Hepatocyte (in vitro differentiated cells): ENCODE measurements at regions not wholly inside any gene's neighbourhood (a gene's known extent, or its start where the extent isn't known, plus 50 kb on each side); places are given as distances from the start of the nearest gene placed in this dataset.

Source experiments
- EZH2 ChIP-seq: fragments of 200-600 bp; sonication (generic); IDR thresholded peaks from 2 replicates; pipeline ENCODE4 v1.6.1; 2016; ENCODE audit warnings: antibody characterized with exemption, mild to moderate bottlenecking, borderline replicate concordance
- EZH2phosphoT487 ChIP-seq: fragments of 200-600 bp; sonication (generic); IDR thresholded peaks from one replicate; pipeline ENCODE4 v1.6.1; 2018; ENCODE audit warnings: antibody characterized with exemption, mild to moderate bottlenecking, low read depth, moderate library complexity; ENCODE audit not compliant: unreplicated experiment, severe bottlenecking
- TF ChIP-seq, protein P1 (sequence below): fragments of 200-600 bp; sonication (generic); IDR thresholded peaks from 2 replicates; pipeline ENCODE4 v1.5.1; 2016; ENCODE audit warnings: antibody characterized with exemption, mild to moderate bottlenecking; ENCODE audit not compliant: poor library complexity

DNA sequence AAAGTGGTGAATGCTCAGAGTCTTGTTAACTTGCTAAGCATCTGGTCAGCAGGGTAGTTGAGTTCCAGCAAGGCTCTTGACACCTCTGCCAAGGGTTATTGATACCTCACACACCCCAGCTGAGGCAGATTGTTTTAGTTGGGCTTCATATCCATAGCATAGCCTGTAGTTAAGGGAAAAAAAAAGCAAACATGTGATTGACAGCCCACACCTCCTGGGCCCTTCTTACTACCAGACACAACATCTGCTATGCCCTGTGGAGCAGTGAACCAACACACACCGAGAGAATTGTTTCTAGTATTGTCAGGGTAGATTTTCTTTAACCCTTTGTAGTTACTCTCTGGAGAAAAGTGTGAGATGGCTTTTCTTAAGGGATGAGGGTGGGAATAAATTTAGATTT is 697.0 kb upstream of the POU3F2 start:
- TF ChIP-seq, protein P1, sequence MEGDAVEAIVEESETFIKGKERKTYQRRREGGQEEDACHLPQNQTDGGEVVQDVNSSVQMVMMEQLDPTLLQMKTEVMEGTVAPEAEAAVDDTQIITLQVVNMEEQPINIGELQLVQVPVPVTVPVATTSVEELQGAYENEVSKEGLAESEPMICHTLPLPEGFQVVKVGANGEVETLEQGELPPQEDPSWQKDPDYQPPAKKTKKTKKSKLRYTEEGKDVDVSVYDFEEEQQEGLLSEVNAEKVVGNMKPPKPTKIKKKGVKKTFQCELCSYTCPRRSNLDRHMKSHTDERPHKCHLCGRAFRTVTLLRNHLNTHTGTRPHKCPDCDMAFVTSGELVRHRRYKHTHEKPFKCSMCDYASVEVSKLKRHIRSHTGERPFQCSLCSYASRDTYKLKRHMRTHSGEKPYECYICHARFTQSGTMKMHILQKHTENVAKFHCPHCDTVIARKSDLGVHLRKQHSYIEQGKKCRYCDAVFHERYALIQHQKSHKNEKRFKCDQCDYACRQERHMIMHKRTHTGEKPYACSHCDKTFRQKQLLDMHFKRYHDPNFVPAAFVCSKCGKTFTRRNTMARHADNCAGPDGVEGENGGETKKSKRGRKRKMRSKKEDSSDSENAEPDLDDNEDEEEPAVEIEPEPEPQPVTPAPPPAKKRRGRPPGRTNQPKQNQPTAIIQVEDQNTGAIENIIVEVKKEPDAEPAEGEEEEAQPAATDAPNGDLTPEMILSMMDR = no peak
- TF ChIP-seq EZH2phosphoT487 = no peak
- no peak for TF ChIP-seq EZH2
